ENCODE measurements at regions not wholly inside any gene's neighbourhood (a gene's known extent, or its start where the extent isn't known, plus 50 kb on each side); places are given as distances from the start of the nearest gene placed in this dataset.

- TF ChIP-seq NR2C2 (CRISPR knock-in tag; IDR thresholded peaks at IDR 0.05) (no peak), RORB (CRISPR knock-in tag; IDR thresholded peaks at IDR 0.05) (no peak), CTCF (IDR thresholded peaks at IDR 0.05) (no peak), MAX (CRISPR knock-in tag; IDR thresholded peaks at IDR 0.05) (no peak), USF2 (CRISPR knock-in tag; IDR thresholded peaks at IDR 0.05) (no peak), JAZF1 (CRISPR knock-in tag; IDR thresholded peaks at IDR 0.05) (no peak)
Observed at GRCh38 chr11:114821621-114822412, 143.5 kb downstream of the NXPE2 start.

Data from WTC11 (cell line).